Pancreas (tissue), 10 donors: ENCODE measurements at regions not wholly inside any gene's neighbourhood (a gene's known extent, or its start where the extent isn't known, plus 50 kb on each side); places are given as distances from the start of the nearest gene placed in this dataset.

ENCODE experiments used
- ATAC-seq, 4 donors: fragments of 200-7000 bp; cut with Tn5 transposase; one replicate each; pipeline versions ENCODE4 v1.8.0 to v1.9.1; 2020; ENCODE audit warnings: mild to moderate bottlenecking in 4 of 4, moderate library complexity in 4 of 4
- DNase-seq, 6 donors: peaks; one replicate each; pipeline ENCODE4 v3.0.0-alpha.2; 2020
- FAIRE-seq: peaks from 2 replicates; lab custom pipeline; 2012; peaks lifted over from hg19 to GRCh38; lab: Jason Lieb, UNC
- H3K27ac ChIP-seq, 4 donors: fragments of 200-600 bp; sonication (generic); 1 replicate in 3 of 4; 2 replicates in 1 of 4; pipeline versions ENCODE4 v1.5.0 to v1.8.0; 2020
- H3K27me3 ChIP-seq, 4 donors: fragments of 200-600 bp; one replicate each; pipeline ENCODE4 v1.8.0; 2021
- H3K36me3 ChIP-seq, 3 donors: fragments of 200-600 bp; sonication (generic) in 1 of 3; one replicate each; pipeline versions ENCODE4 v1.5.0 to v1.8.0; 2020 to 2021
- H3K4me1 ChIP-seq, 3 donors: fragments of 200-600 bp; one replicate each; pipeline ENCODE4 v1.8.0; 2021
- H3K4me3 ChIP-seq, 4 donors: fragments of 200-600 bp; sonication (generic) in 2 of 4; one replicate each; pipeline versions ENCODE4 v1.5.0 to v1.8.0; 2020 to 2021
- H3K9me3 ChIP-seq, 4 donors: fragments of 200-600 bp; one replicate each; pipeline ENCODE4 v1.8.0; 2021
- WGBS, 2 donors: extraction: QIAGEN DNeasy Blood & Tissue Kit; methylation state at CpG; one replicate each; pipeline ENCODE4 v1.1.7; 2013; 5-methylcytosine and 5-hydroxymethylcytosine counted together
- intact Hi-C, 3 donors: fragments of 100-400 bp; cut with DNase I; formaldehyde crosslinking; loops; one replicate each; pipeline versions ENCODE4 v1.11.1 to v1.14.2; 2022
- TF ChIP-seq, protein P1 (sequence below), 4 donors: fragments of 200-600 bp; sonication (generic) in 3 of 4; IDR thresholded peaks; one replicate each; pipeline versions ENCODE4 v1.5.0 to v1.8.0; 2021; ENCODE audit warnings: antibody characterized with exemption in 4 of 4
- donor health status: healthy with polysubstance abuse.
- donor health status: DM: no; HTN: no; CAD: no; lungs with moderate emphysema.
- donor health status: DM: no; HTN: no; CAD: no.
- donor health status: control.
- donor health status: control.
- donor health status: Bipolar disorder and iron deficiency.
- donor health status: DM: yes; HTN: yes; CAD: no.
- donor health status: DM: no; HTN: no; CAD: no.
- donor health status: DM: no; HTN: no; CAD: no.
- donor health status: DM: yes; HTN: yes; CAD: no.

DNA sequence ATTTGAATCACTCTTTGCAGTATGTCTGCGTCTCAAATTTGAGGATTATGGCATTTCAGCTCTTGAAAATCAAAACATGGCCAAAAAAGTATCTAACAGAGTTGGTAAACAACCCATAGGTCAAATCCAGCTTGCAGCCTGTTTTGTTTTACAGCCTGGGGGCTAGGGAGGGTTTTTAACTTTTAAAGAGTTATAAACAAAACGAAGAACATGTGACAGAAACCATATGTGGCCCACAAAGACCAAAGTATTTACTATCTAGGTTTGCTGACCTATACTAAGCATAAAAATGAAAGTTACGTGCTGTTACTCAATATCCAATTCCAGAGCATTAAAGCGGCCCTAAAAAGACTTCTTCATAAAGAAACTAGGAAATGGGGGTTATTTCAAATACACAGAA lies 55.5 kb upstream of the STARD3NL start:
- Histone ChIP-seq H3K4me3 (no peak overlapping the region), H3K27ac (no peak overlapping the region), H3K4me1 (no peaks in the 10 kb centered on the region), H3K9me3 (no peaks in the 10 kb centered on the region), H3K27me3 (no peaks in the 10 kb centered on the region), H3K36me3 (no peaks in the 10 kb centered on the region)
- 73 to 80% methylated on average over 4 of the region's 4 CpGs for WGBS, 2 donors
- TF ChIP-seq, protein P1, sequence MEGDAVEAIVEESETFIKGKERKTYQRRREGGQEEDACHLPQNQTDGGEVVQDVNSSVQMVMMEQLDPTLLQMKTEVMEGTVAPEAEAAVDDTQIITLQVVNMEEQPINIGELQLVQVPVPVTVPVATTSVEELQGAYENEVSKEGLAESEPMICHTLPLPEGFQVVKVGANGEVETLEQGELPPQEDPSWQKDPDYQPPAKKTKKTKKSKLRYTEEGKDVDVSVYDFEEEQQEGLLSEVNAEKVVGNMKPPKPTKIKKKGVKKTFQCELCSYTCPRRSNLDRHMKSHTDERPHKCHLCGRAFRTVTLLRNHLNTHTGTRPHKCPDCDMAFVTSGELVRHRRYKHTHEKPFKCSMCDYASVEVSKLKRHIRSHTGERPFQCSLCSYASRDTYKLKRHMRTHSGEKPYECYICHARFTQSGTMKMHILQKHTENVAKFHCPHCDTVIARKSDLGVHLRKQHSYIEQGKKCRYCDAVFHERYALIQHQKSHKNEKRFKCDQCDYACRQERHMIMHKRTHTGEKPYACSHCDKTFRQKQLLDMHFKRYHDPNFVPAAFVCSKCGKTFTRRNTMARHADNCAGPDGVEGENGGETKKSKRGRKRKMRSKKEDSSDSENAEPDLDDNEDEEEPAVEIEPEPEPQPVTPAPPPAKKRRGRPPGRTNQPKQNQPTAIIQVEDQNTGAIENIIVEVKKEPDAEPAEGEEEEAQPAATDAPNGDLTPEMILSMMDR (IDR thresholded peaks at IDR 0.05) = no peak
- FAIRE-seq (no peak), DNase-seq (no peak), ATAC-seq (no peak)
- intact Hi-C loops = no loop called here

DNA sequence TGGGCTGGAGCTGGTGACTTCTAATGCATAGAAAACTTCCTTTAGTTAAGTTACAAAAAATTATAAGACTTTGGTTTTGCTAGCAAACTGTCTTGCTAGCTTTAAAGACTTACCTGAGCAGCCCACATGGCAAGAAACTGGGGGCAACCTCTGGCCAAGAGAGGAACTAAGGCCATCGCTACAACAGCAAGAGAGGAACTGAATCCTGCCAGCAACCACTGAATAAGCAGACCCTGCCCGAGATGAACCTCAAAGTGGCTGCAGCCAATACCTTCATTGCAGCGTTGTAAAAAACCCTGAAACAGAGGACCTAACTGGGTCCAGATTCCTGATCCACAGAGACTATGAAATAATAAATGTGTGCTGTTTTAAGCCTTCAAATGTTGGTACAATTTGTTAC lies 54.6 kb upstream of the STARD3NL start:
- FAIRE-seq (no peak), DNase-seq (no peak), ATAC-seq (no peak)
- no peak overlapping the region for H3K27ac ChIP-seq
- no peaks in the 10 kb centered on the region for H3K36me3 ChIP-seq
- TF ChIP-seq, protein P1 (IDR thresholded peaks at IDR 0.05) = no peak
- no peaks in the 10 kb centered on the region for H3K9me3 ChIP-seq
- intact Hi-C loops = no loop called here
- WGBS, 2 donors = 92 to 94% methylated on average over 3 of the region's 3 CpGs
- no peaks in the 10 kb centered on the region for H3K4me1 ChIP-seq
- H3K27me3 ChIP-seq = no peaks in the 10 kb centered on the region
- H3K4me3 ChIP-seq = no peak overlapping the region

DNA sequence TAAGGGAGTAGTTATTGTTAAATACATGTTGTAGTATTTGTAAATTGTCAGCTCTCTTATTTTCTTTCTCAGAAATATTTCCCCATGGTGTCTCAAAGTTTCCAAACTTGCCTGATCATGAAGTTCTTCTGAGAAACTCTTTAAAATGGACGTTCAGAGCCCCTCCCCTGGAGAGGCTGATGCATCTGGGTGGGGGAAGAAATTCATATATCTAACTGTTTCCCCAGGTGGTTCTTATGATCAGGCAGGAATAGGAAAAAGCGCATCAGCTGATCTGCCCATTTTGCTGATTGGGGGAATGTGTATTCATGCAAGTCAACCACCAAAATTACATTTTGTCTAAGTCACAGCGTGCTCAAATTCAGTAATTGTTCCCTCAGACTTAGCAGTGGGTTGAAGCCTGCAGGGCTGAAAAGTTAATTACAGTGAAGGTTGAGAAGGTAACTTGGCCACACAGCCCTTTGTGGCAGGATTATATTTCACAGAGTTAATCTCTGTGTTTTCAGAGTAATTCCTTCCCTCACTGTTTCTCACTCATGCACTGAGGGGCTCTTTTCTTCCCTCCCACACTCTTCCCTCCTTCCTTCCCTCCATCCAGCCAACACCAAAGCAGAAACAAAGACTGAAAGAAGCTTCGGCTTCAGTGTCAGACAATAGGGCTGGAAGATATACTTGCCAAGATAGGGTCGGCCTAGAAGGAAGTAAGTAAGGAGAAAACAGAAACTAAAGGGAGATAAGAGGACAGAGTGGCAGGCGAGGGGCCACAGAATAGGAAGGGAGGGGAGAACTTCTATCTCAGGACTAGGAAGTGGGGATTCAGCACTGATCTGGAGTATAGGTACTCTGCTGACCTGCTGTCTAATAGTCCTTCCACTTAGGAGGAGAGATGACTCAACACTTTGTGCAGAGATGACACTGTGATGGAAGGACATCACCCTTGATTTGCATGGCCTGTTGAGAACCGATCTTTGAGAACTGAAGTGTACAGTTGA lies 50.5 kb upstream of the STARD3NL start:
- no peaks in the 10 kb centered on the region for H3K27me3 ChIP-seq
- TF ChIP-seq, protein P1 (IDR thresholded peaks at IDR 0.05) = no peak
- no peak overlapping the region for H3K27ac ChIP-seq
- H3K9me3 ChIP-seq = no peaks in the 10 kb centered on the region
- H3K4me1 ChIP-seq = no peaks in the 10 kb centered on the region
- DNase-seq (no peak), FAIRE-seq (no peak), ATAC-seq (no peak)
- 64 to 78% methylated on average over 7 of the region's 7 CpGs for WGBS, 2 donors
- intact Hi-C loops = no loop called here
- no peaks in the 10 kb centered on the region for H3K36me3 ChIP-seq
- no peak overlapping the region for H3K4me3 ChIP-seq
